ENCODE measurements at regions not wholly inside any gene's neighbourhood (a gene's known extent, or its start where the extent isn't known, plus 50 kb on each side); places are given as distances from the start of the nearest gene placed in this dataset.

- H3K4me1 ChIP-seq (ENCODE audit: low read depth): no peaks in the 10 kb centered on the region
- no peak overlapping the region for H3K4me3 ChIP-seq
- no peaks in the 10 kb centered on the region for H3K27me3 ChIP-seq
- H3K27ac ChIP-seq: no peak overlapping the region
- DNase-seq (ENCODE audit: low read depth in 1 of 2, low spot score in 1 of 2): no peak
- no peaks in the 10 kb centered on the region for H3K9me3 ChIP-seq (ENCODE audit: low read depth)
- no peaks in the 10 kb centered on the region for H3K36me3 ChIP-seq
- TF ChIP-seq CTCF (IDR thresholded peaks at IDR 0.05; ENCODE audit: low read depth, low read length): no peak
These were observed 1635.0 kb upstream of the ACVR2A start for GRCh38 chr2:146209842-146210275.

GRCh38 chr2:146207901-146208300, 1636.9 kb upstream of the ACVR2A start:
- H3K4me3 ChIP-seq: no peak overlapping the region
- TF ChIP-seq CTCF (IDR thresholded peaks at IDR 0.05; ENCODE audit: low read depth, low read length): no peak
- no peaks in the 10 kb centered on the region for H3K4me1 ChIP-seq (ENCODE audit: low read depth)
- no peaks in the 10 kb centered on the region for H3K27me3 ChIP-seq
- no peak for DNase-seq (ENCODE audit: low read depth in 1 of 2, low spot score in 1 of 2)
- H3K36me3 ChIP-seq: no peaks in the 10 kb centered on the region
- H3K9me3 ChIP-seq (ENCODE audit: low read depth): no peaks in the 10 kb centered on the region
- no peak overlapping the region for H3K27ac ChIP-seq

DNA sequence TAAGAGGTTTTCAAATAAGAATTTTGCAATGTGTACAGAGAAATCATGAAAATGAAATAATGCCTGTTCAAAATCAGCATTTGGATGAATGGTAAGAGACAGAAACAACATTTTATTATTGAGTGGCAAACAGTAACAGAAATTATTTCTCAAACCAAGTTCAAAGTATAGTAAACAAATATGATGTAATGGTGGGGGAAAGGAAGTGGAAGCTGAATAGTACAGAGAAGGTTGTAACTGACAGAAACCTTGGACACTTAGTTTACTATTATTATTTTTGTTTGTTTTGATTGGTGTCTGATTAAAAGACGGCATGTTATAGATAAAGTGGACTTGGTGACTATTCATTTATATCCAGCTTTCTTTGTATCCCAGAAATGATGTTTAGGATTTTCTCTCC, 1637.4 kb upstream of the ACVR2A start:
- H3K4me1 ChIP-seq (ENCODE audit: low read depth): no peaks in the 10 kb centered on the region
- TF ChIP-seq CTCF (IDR thresholded peaks at IDR 0.05; ENCODE audit: low read depth, low read length): no peak
- DNase-seq (ENCODE audit: low read depth in 1 of 2, low spot score in 1 of 2): no peak
- H3K36me3 ChIP-seq: no peaks in the 10 kb centered on the region
- no peaks in the 10 kb centered on the region for H3K27me3 ChIP-seq
- H3K27ac ChIP-seq: no peak overlapping the region
- H3K4me3 ChIP-seq: no peak overlapping the region
- no peaks in the 10 kb centered on the region for H3K9me3 ChIP-seq (ENCODE audit: low read depth)

DNA sequence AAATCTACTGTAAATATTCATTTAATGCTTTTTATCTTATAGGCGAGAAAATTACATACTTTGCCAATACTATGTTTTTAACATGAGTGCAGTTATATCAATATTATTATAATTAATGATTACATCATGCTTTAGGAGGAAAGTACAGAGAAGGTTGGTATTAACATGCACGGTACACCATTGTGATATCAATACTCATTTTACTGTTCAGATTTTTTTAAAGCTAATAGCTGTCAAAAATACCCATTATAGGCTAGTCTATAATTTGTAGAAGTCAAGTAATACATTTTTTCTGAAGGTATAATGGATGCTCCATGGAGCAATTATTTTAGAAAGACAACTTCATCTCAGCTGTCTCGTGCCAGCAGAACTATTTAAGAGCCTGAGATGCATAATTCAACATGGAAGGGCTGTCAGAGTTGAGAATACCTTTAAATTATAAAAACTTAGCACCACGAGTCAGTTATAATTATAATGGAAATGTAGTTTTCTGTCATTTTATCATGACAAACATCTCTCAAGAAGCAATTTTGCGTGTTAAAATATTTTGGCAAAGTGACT, 1641.7 kb upstream of the ACVR2A start:
- no peak overlapping the region for H3K4me3 ChIP-seq
- no peaks in the 10 kb centered on the region for H3K4me1 ChIP-seq (ENCODE audit: low read depth)

DNA sequence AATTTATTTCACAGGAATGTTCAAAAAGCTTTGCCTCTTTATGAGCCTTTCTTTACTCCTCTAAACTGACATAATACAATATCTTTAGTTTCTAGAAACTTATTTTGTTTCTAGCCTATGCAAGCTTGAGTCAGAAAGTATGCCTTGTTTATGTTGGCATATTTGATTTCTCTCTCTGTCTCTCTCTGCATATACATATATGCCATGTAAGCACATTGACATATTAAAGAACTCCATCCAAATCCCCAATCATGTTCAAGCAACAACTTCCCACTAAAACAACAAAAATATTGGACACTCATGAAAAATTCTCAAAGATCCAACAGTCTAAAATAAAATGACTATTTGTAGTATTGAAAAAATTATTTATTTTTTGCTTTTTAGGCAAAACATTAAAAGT, 1651.2 kb upstream of the ACVR2A start:
- H3K9me3 ChIP-seq (ENCODE audit: low read depth): no peaks in the 10 kb centered on the region
- TF ChIP-seq CTCF (IDR thresholded peaks at IDR 0.05; ENCODE audit: low read depth, low read length): no peak
- no peaks in the 10 kb centered on the region for H3K36me3 ChIP-seq
- H3K4me1 ChIP-seq (ENCODE audit: low read depth): no peaks in the 10 kb centered on the region
- no peak for DNase-seq (ENCODE audit: low read depth in 1 of 2, low spot score in 1 of 2)
- H3K4me3 ChIP-seq: no peak overlapping the region
- H3K27ac ChIP-seq: no peak overlapping the region
- H3K27me3 ChIP-seq: no peaks in the 10 kb centered on the region

More for the DNA sequence above, 1641.7 kb upstream of the ACVR2A start:
- H3K9me3 ChIP-seq (ENCODE audit: low read depth): no peaks in the 10 kb centered on the region
- no peaks in the 10 kb centered on the region for H3K36me3 ChIP-seq
- no peak for DNase-seq (ENCODE audit: low read depth in 1 of 2, low spot score in 1 of 2)
- no peak for TF ChIP-seq CTCF (IDR thresholded peaks at IDR 0.05; ENCODE audit: low read depth, low read length)
- H3K27me3 ChIP-seq: no peaks in the 10 kb centered on the region
- H3K27ac ChIP-seq: no peak overlapping the region

- no peaks in the 10 kb centered on the region for H3K27me3 ChIP-seq
- no peaks in the 10 kb centered on the region for H3K36me3 ChIP-seq
- no peak for DNase-seq (ENCODE audit: low read depth in 1 of 2, low spot score in 1 of 2)
- TF ChIP-seq CTCF (IDR thresholded peaks at IDR 0.05; ENCODE audit: low read depth, low read length): no peak
- no peaks in the 10 kb centered on the region for H3K9me3 ChIP-seq (ENCODE audit: low read depth)
- H3K27ac ChIP-seq: no peak overlapping the region
- no peak overlapping the region for H3K4me3 ChIP-seq
- H3K4me1 ChIP-seq (ENCODE audit: low read depth): no peaks in the 10 kb centered on the region
These were observed 1655.3 kb upstream of the ACVR2A start for GRCh38 chr2:146189541-146189940.
